ENCODE measurements at regions not wholly inside any gene's neighbourhood (a gene's known extent, or its start where the extent isn't known, plus 50 kb on each side); places are given as distances from the start of the nearest gene placed in this dataset.
A peak's percentile ranks its signal among the peaks of the same experiment; 100 is the strongest.

DNA sequence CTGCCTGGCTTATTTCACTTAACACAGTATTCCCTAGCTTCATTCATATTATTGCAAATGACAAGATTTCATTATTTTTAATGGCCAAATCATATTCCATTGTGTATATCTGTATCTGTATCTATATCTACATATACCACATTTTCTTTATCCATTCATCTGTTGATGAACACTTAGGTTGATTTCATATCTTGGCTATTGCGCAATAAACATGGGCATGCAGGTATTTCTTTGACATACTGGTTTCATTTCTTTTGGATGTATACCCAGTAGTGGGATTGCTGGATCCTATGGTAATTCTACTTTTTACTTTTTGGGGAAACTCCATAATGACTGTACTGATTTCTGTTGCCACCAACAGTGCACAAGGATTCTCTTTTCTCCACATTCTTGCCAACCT is 68.9 kb upstream of the CREB5 start:
- H2AFZ ChIP-seq (ENCODE audit: control insufficient read depth, low read length) = no peak overlapping the region

DNA sequence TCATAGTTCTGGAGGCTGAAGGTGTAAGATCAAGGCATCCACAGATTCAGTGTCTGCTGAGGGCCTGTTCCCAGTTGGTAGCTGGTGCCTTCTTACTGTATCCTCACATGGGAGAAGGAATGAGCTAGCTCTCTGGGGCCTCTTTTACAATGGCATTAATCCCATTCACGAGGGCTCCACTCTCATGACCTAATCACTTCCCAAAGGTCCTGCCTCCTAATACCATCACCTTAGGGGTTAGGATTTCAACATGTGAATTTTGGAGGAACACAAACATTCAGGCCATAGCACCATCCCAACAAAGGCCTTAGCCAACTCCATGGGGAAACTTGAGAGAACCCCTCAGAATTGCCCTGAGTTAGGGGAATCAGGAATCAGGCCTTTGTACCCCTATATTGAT is 66.1 kb upstream of the CREB5 start:
- TF ChIP-seq, protein P1, sequence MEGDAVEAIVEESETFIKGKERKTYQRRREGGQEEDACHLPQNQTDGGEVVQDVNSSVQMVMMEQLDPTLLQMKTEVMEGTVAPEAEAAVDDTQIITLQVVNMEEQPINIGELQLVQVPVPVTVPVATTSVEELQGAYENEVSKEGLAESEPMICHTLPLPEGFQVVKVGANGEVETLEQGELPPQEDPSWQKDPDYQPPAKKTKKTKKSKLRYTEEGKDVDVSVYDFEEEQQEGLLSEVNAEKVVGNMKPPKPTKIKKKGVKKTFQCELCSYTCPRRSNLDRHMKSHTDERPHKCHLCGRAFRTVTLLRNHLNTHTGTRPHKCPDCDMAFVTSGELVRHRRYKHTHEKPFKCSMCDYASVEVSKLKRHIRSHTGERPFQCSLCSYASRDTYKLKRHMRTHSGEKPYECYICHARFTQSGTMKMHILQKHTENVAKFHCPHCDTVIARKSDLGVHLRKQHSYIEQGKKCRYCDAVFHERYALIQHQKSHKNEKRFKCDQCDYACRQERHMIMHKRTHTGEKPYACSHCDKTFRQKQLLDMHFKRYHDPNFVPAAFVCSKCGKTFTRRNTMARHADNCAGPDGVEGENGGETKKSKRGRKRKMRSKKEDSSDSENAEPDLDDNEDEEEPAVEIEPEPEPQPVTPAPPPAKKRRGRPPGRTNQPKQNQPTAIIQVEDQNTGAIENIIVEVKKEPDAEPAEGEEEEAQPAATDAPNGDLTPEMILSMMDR (optimal IDR thresholded peaks at IDR 0.05 in 1 of 3, IDR thresholded peaks at IDR 0.05 in 1 of 3, conservative IDR thresholded peaks at IDR 0.05 in 1 of 3; ENCODE audit: extremely low read depth in 1 of 3, insufficient read depth in 2 of 3, low read length in 3 of 3) = no peak
- no peak for TF ChIP-seq EZH2 (IDR thresholded peaks at IDR 0.05; ENCODE audit: low read length)
- FAIRE-seq = peak; percentile 5
- no peak for DNase-seq (ENCODE audit: low read depth, low spot score)
- dilution Hi-C loops (cut with MboI; ENCODE audit: extremely low pct_ligation_motif_present, low sequenced_read_pairs) = no loop called here
- no peaks in the 10 kb centered on the region for H3K36me3 ChIP-seq (ENCODE audit: control insufficient read depth in 2 of 2, extremely low read depth in 1 of 2, insufficient read depth in 2 of 2, low read length in 2 of 2)
- no peaks in the 10 kb centered on the region for H3K9me1 ChIP-seq (ENCODE audit: control insufficient read depth, extremely low read depth, insufficient read depth, low read length)
- H3K4me1 ChIP-seq (ENCODE audit: control insufficient read depth, extremely low read depth, insufficient read depth, low read length) = peaks cover 17% of the 10 kb centered on the region
- no peak overlapping the region for H3K4me3 ChIP-seq (ENCODE audit: control insufficient read depth in 2 of 3, extremely low read depth in 1 of 3, insufficient read depth in 2 of 3, low read depth in 1 of 3, low read length in 3 of 3)
- H3K27me3 ChIP-seq (ENCODE audit: control insufficient read depth, extremely low read depth, insufficient read depth, low read length) = no peaks in the 10 kb centered on the region
- H3K9me3 ChIP-seq (ENCODE audit: control insufficient read depth, low read depth, low read length) = no peaks in the 10 kb centered on the region
- no peaks in the 10 kb centered on the region for H3K79me2 ChIP-seq (ENCODE audit: control insufficient read depth, insufficient read depth, low read length)
- H3K9ac ChIP-seq (ENCODE audit: control insufficient read depth, extremely low read depth, insufficient read depth, low read length) = no peak overlapping the region
- no peak overlapping the region for H3K27ac ChIP-seq (ENCODE audit: control insufficient read depth, insufficient read depth, low read length)
- H2AFZ ChIP-seq (ENCODE audit: control insufficient read depth, low read length) = no peak overlapping the region
- no peak overlapping the region for H3K4me2 ChIP-seq (ENCODE audit: control insufficient read depth, extremely low read depth, insufficient read depth, low read depth, low read length)
- H4K20me1 ChIP-seq (ENCODE audit: control insufficient read depth, extremely low read depth, insufficient read depth, low read length) = no peaks in the 10 kb centered on the region

More for the DNA sequence above, 68.9 kb upstream of the CREB5 start:
- H3K9me3 ChIP-seq (ENCODE audit: control insufficient read depth, low read depth, low read length) = no peaks in the 10 kb centered on the region
- dilution Hi-C loops (cut with MboI; ENCODE audit: extremely low pct_ligation_motif_present, low sequenced_read_pairs) = no loop called here
- peaks cover 17% of the 10 kb centered on the region for H3K4me1 ChIP-seq (ENCODE audit: control insufficient read depth, extremely low read depth, insufficient read depth, low read length)
- H4K20me1 ChIP-seq (ENCODE audit: control insufficient read depth, extremely low read depth, insufficient read depth, low read length) = no peaks in the 10 kb centered on the region
- no peak overlapping the region for H3K4me3 ChIP-seq (ENCODE audit: control insufficient read depth in 2 of 3, extremely low read depth in 1 of 3, insufficient read depth in 2 of 3, low read depth in 1 of 3, low read length in 3 of 3)
- no peak for TF ChIP-seq EZH2 (IDR thresholded peaks at IDR 0.05; ENCODE audit: low read length)
- TF ChIP-seq, protein P1 (optimal IDR thresholded peaks at IDR 0.05 in 1 of 3, IDR thresholded peaks at IDR 0.05 in 1 of 3, conservative IDR thresholded peaks at IDR 0.05 in 1 of 3; ENCODE audit: extremely low read depth in 1 of 3, insufficient read depth in 2 of 3, low read length in 3 of 3) = no peak
- H3K27ac ChIP-seq (ENCODE audit: control insufficient read depth, insufficient read depth, low read length) = no peak overlapping the region
- no peak overlapping the region for H3K9ac ChIP-seq (ENCODE audit: control insufficient read depth, extremely low read depth, insufficient read depth, low read length)
- no peaks in the 10 kb centered on the region for H3K27me3 ChIP-seq (ENCODE audit: control insufficient read depth, extremely low read depth, insufficient read depth, low read length)
- no peaks in the 10 kb centered on the region for H3K9me1 ChIP-seq (ENCODE audit: control insufficient read depth, extremely low read depth, insufficient read depth, low read length)
- H3K79me2 ChIP-seq (ENCODE audit: control insufficient read depth, insufficient read depth, low read length) = no peaks in the 10 kb centered on the region
- H3K36me3 ChIP-seq (ENCODE audit: control insufficient read depth in 2 of 2, extremely low read depth in 1 of 2, insufficient read depth in 2 of 2, low read length in 2 of 2) = no peaks in the 10 kb centered on the region
- no peak for FAIRE-seq
- no peak for DNase-seq (ENCODE audit: low read depth, low spot score)
- no peak overlapping the region for H3K4me2 ChIP-seq (ENCODE audit: control insufficient read depth, extremely low read depth, insufficient read depth, low read depth, low read length)

All from keratinocyte (primary cell).